Suprapubic skin (tissue), 4 donors: ENCODE measurements at regions not wholly inside any gene's neighbourhood (a gene's known extent, or its start where the extent isn't known, plus 50 kb on each side); places are given as distances from the start of the nearest gene placed in this dataset.

Experiments used
- DNase-seq, 2 donors: peaks; one replicate each; pipeline ENCODE4 v3.0.0-alpha.2; 2019; ENCODE audit warnings: low spot score in 2 of 2
- H3K27ac ChIP-seq: fragments of 200-600 bp; sonication (generic); one replicate; pipeline ENCODE4 v1.5.1; 2019
- H3K27me3 ChIP-seq: fragments of 200-600 bp; sonication (generic); one replicate; pipeline ENCODE4 v1.5.1; 2019
- H3K36me3 ChIP-seq: fragments of 200-600 bp; sonication (generic); one replicate; pipeline ENCODE4 v1.5.1; 2019
- H3K4me1 ChIP-seq: fragments of 200-600 bp; sonication (generic); one replicate; pipeline ENCODE4 v1.5.1; 2019
- H3K4me3 ChIP-seq: fragments of 200-600 bp; sonication (generic); one replicate; pipeline ENCODE4 v1.5.1; 2019; ENCODE audit warnings: mild to moderate bottlenecking
- H3K9me3 ChIP-seq: fragments of 200-600 bp; sonication (generic); one replicate; pipeline ENCODE4 v1.5.1; 2019
- EP300 ChIP-seq: sonication (generic); formaldehyde crosslinking; IDR thresholded peaks from one replicate; pipeline ENCODE4 v1.6.1; 2017; ENCODE audit warnings: antibody characterized with exemption
- POLR2A ChIP-seq, 2 donors: fragments of 450-650 bp; IDR thresholded peaks; one replicate each; pipeline ENCODE4 v1.6.1; 2017; ENCODE audit warnings: antibody characterized with exemption in 2 of 2, mild to moderate bottlenecking in 2 of 2, moderate library complexity in 2 of 2
- POLR2AphosphoS5 ChIP-seq, 3 donors: sonication (generic); formaldehyde crosslinking; IDR thresholded peaks; one replicate each; pipeline ENCODE4 v1.6.1; 2017; ENCODE audit warnings: antibody characterized with exemption in 3 of 3
- WGBS: methylation state at CpG from one replicate; pipeline ENCODE4 v1.1.5; 2018; 5-methylcytosine and 5-hydroxymethylcytosine counted together
- TF ChIP-seq, protein P1 (sequence below), 2 donors: fragments of 200-600 bp in 1 of 2; fragments of 450-650 bp in 1 of 2; sonication (generic) in 1 of 2; IDR thresholded peaks; one replicate each; pipeline ENCODE4 v1.5.1; 2016 to 2019; ENCODE audit warnings: antibody characterized with exemption in 2 of 2, mild to moderate bottlenecking in 1 of 2, moderate library complexity in 1 of 2

DNA sequence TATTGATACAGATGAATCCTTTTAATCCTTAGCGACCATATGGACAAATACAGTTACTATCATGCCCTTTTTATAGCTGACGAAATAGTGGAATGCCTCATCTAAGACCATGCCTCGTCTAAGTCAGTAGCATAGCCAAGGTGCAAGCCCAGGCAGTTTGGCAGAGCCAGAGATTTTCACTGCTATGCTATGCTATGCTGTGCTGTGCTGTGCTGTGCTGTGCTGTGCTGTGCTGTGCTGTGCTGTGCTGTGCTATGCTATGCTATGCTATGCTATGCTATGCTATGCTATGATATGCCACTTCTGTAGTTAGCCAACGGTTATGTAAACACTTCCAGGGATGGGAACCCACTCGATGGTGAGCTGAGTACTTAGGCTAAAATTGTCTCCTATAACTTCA, 91.6 kb upstream of the MAP4K3 start:
- TF ChIP-seq POLR2AphosphoS5 (IDR thresholded peaks at IDR 0.05) (no peak), EP300 (no peak)
- Histone ChIP-seq H3K27ac (no peak overlapping the region), H3K9me3 (no peaks in the 10 kb centered on the region), H3K4me1 (no peaks in the 10 kb centered on the region), H3K4me3 (no peak overlapping the region), H3K36me3 (no peaks in the 10 kb centered on the region), H3K27me3 (no peaks in the 10 kb centered on the region)
- no peak for DNase-seq
- WGBS = 92% methylated on average over 5 of the region's 5 CpGs

DNA sequence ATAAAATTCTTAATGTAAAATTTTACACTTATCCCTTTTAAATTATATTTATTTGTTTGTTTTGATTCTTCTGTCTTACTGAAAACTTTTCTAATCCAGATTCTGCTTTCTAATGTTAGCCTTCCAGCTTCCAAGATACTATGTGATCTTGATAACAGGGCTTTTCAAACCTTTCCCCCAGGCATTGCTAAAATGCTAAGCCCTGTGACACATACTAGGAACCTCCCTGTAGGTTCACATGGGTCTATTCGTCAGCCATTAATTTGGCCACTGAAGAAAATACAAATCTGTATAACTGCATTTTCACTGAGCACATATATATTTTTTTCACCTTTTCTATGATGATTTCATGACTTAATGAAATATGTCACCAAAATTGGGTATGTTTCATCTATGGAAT, 92.8 kb upstream of the MAP4K3 start:
- Histone ChIP-seq H3K27me3 (no peaks in the 10 kb centered on the region), H3K4me3 (no peak overlapping the region), H3K36me3 (no peaks in the 10 kb centered on the region), H3K9me3 (no peaks in the 10 kb centered on the region), H3K27ac (no peak overlapping the region), H3K4me1 (no peaks in the 10 kb centered on the region)
- WGBS = 76% methylated on average over 1 of the region's 1 CpG
- TF ChIP-seq POLR2AphosphoS5 (IDR thresholded peaks at IDR 0.05) (no peak), POLR2A (IDR thresholded peaks at IDR 0.05) (no peak), EP300 (no peak)
- TF ChIP-seq, protein P1, sequence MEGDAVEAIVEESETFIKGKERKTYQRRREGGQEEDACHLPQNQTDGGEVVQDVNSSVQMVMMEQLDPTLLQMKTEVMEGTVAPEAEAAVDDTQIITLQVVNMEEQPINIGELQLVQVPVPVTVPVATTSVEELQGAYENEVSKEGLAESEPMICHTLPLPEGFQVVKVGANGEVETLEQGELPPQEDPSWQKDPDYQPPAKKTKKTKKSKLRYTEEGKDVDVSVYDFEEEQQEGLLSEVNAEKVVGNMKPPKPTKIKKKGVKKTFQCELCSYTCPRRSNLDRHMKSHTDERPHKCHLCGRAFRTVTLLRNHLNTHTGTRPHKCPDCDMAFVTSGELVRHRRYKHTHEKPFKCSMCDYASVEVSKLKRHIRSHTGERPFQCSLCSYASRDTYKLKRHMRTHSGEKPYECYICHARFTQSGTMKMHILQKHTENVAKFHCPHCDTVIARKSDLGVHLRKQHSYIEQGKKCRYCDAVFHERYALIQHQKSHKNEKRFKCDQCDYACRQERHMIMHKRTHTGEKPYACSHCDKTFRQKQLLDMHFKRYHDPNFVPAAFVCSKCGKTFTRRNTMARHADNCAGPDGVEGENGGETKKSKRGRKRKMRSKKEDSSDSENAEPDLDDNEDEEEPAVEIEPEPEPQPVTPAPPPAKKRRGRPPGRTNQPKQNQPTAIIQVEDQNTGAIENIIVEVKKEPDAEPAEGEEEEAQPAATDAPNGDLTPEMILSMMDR (IDR thresholded peaks at IDR 0.05) = no peak
- DNase-seq = no peak

DNA sequence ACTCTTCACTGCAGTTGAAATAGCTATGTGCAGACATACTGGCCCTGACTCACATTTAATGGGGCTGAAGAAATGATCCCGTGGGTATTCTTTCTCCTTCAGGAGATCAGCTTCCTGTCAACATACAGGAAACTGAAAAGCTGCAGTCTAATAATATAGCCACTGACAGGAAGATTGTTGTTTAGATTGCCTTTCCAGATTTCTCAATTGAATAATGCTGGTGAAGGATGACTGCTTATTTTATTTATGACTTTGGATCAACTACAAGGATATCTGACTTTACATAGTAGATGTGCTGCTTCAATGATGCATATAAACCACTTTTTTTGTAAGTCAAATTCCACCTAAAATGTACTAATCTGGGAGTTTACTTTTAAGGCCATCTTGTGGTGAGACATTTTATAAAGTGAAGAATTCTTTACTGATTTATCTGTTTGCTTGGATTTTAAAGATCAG, 93.4 kb upstream of the MAP4K3 start:
- H3K9me3 ChIP-seq = no peaks in the 10 kb centered on the region
- no peak overlapping the region for H3K4me3 ChIP-seq
- no peaks in the 10 kb centered on the region for H3K36me3 ChIP-seq
- no peak for TF ChIP-seq POLR2AphosphoS5 (IDR thresholded peaks at IDR 0.05)
- no peak for TF ChIP-seq POLR2A (IDR thresholded peaks at IDR 0.05)
- TF ChIP-seq, protein P1 (IDR thresholded peaks at IDR 0.05) = no peak
- TF ChIP-seq EP300 = no peak
- DNase-seq = no peak
- no peaks in the 10 kb centered on the region for H3K4me1 ChIP-seq
- H3K27ac ChIP-seq = no peak overlapping the region
- no peaks in the 10 kb centered on the region for H3K27me3 ChIP-seq
- 7% methylated on average over 1 of the region's 1 CpG for WGBS

DNA sequence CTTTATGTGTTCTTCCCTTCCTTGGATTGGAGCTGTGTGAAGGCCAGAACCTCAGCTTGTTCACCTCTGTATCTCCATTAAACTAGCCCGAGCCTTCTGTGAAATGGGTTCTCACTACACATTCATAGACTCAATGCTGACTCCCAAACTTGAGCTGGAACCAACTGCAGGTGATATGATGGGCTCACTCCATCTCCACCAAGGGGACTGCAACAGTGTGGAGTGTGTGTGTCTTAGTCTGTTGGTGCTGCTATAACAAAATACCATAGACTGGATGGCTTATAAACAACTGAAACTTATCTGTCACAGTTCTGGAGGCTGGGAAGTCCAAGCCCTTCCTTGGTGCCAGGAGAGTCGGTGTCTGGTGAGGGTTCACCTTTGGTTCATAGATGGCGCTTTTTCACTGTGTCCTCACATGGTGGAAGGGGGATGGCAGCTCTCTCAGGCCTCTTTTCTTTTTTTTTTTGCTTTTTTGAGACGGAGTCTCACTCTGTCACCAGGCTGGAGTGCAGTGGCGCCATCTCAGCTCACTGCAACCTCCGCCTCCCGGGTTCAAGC, 94.2 kb upstream of the MAP4K3 start:
- DNase-seq = no peak
- WGBS = 94% methylated on average over 7 of the region's 7 CpGs
- no peak overlapping the region for H3K27ac ChIP-seq
- H3K27me3 ChIP-seq = no peaks in the 10 kb centered on the region
- H3K36me3 ChIP-seq = no peaks in the 10 kb centered on the region
- H3K4me1 ChIP-seq = no peaks in the 10 kb centered on the region
- no peaks in the 10 kb centered on the region for H3K9me3 ChIP-seq
- H3K4me3 ChIP-seq = no peak overlapping the region
- no peak for TF ChIP-seq POLR2AphosphoS5 (IDR thresholded peaks at IDR 0.05)
- TF ChIP-seq, protein P1 (IDR thresholded peaks at IDR 0.05) = no peak
- no peak for TF ChIP-seq EP300
- no peak for TF ChIP-seq POLR2A (IDR thresholded peaks at IDR 0.05)

DNA sequence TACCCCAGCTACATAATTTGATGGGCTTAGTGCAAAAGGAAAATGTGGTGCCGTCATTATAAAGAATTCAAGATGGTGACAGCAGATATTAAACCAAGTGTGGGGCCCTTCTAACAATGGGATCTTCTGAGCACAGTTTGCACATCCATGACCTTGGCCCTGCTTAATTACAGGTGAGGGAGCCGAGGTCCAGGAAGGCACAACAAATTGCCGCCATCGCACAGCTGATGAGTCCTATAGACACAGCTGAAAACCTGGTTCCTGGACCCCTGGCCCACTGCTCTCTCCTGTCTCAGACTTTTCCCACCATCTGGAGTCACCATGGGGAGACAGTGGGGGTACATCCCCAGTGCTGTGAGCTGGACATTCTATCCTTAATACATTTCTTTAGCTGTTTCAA, 95.8 kb upstream of the MAP4K3 start:
- TF ChIP-seq POLR2AphosphoS5 (IDR thresholded peaks at IDR 0.05) (no peak), POLR2A (IDR thresholded peaks at IDR 0.05) (no peak), EP300 (no peak)
- TF ChIP-seq, protein P1 (IDR thresholded peaks at IDR 0.05) = no peak
- H3K4me1 ChIP-seq = no peaks in the 10 kb centered on the region
- H3K27me3 ChIP-seq = no peaks in the 10 kb centered on the region
- DNase-seq = no peak
- no peak overlapping the region for H3K4me3 ChIP-seq
- no peaks in the 10 kb centered on the region for H3K36me3 ChIP-seq
- H3K9me3 ChIP-seq = no peaks in the 10 kb centered on the region
- WGBS = 95% methylated on average over 4 of the region's 4 CpGs
- no peak overlapping the region for H3K27ac ChIP-seq

DNA sequence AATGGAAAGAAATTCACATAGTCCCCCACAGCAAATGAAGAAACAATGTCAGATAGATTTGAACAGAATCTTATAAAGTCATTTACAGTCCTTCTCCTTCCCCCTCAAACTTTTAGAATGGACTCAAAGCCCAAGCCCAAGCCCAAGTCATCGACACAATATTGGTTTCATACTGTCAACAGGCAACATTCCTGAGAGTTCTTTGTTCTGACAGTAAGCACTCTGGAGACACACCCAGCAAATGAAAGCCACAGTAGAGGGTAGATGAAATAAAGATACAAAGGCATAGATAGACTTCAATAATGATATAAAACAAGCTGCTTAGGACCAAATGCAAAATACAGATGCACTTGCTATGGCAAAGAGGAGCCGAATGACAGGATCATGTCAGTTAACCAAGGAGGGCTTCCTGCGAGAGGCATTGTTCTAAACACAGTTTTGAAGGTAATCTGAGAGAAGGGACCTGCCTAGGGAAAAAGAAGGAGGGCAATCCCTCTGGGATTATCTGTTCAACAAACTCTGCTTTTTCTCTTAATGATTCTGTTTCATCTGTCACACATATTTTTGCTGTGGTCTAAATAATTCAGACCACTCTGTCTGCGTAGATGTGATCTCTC, 97.1 kb upstream of the MAP4K3 start:
- no peak for DNase-seq
- TF ChIP-seq POLR2AphosphoS5 (IDR thresholded peaks at IDR 0.05) = no peak
- no peak for TF ChIP-seq POLR2A (IDR thresholded peaks at IDR 0.05)
- Histone ChIP-seq H3K27me3 (no peaks in the 10 kb centered on the region), H3K4me1 (no peaks in the 10 kb centered on the region), H3K36me3 (no peaks in the 10 kb centered on the region), H3K4me3 (no peak overlapping the region), H3K9me3 (no peaks in the 10 kb centered on the region), H3K27ac (no peak overlapping the region)
- WGBS = 74% methylated on average over 4 of the region's 4 CpGs
